ENCODE measurements at regions not wholly inside any gene's neighbourhood (a gene's known extent, or its start where the extent isn't known, plus 50 kb on each side); places are given as distances from the start of the nearest gene placed in this dataset.

DNA sequence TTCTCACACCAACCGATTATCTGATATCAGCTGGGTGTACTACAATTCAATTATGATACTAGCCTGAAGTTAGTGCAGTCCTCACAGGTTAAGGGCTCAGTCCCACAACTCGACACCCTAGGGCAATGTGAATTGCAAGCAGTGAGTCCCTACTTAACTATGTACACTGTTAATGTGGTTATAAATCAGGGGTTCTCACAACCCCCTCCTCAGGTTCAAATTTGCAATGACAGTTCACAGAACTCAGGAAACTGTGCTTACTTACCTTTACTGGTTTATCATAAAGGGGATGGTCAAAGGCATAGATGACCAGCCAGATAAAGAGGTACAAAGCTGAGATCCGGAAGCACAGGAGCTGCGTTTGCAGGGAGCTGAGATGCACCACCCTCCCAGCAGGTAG lies 1379.1 kb upstream of the CDH2 start:
- Histone ChIP-seq H3K4me2 (ENCODE audit: low read depth, low read length) (no peak overlapping the region), H3K9ac (ENCODE audit: insufficient read depth, low read depth, low read length) (no peak overlapping the region), H3K79me2 (ENCODE audit: insufficient read depth, low read length) (no peaks in the 10 kb centered on the region), H3K27ac (ENCODE audit: extremely low read length, insufficient read depth, low read length) (no peak overlapping the region), H3K9me3 (ENCODE audit: low read length) (no peaks in the 10 kb centered on the region), H3K36me3 (replicated peaks in 1 of 2; ENCODE audit: control insufficient read depth in 1 of 2, insufficient read depth in 2 of 2, low read length in 2 of 2) (no peaks in the 10 kb centered on the region), H2AFZ (ENCODE audit: low read length) (no peak overlapping the region), H4K20me1 (ENCODE audit: insufficient read depth, low read length) (no peaks in the 10 kb centered on the region), H3K4me1 (ENCODE audit: insufficient read depth, low read length) (no peaks in the 10 kb centered on the region), H3K27me3 (ENCODE audit: control insufficient read depth in 1 of 2, insufficient read depth in 2 of 2, low read length in 2 of 2) (no peaks in the 10 kb centered on the region), H3K4me3 (replicated peaks in 1 of 3; ENCODE audit: insufficient read depth in 1 of 3, low read depth in 2 of 3, low read length in 3 of 3) (no peak overlapping the region)
- TF ChIP-seq, protein P1, sequence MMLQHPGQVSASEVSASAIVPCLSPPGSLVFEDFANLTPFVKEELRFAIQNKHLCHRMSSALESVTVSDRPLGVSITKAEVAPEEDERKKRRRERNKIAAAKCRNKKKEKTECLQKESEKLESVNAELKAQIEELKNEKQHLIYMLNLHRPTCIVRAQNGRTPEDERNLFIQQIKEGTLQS (CRISPR knock-in tag; IDR thresholded peaks at IDR 0.05), result no peak
- TF ChIP-seq ZNF367 (CRISPR knock-in tag; IDR thresholded peaks at IDR 0.05; ENCODE audit: borderline replicate concordance), result no peak
- no peak for TF ChIP-seq ZNF331 (CRISPR knock-in tag; IDR thresholded peaks at IDR 0.05)
- no peak for TF ChIP-seq NFKB2 (CRISPR knock-in tag; IDR thresholded peaks at IDR 0.05; ENCODE audit: borderline replicate concordance)
- intact Hi-C loops (cut with micrococcal nuclease; ENCODE audit: unreplicated experiment) (no loop called here), in situ Hi-C loops (cut with HindIII; ENCODE audit: extremely low pct_ligation_motif_present, low pct_unique_long_range_greater_than_20kb) (no loop called here)
- ATAC-seq (no peak), FAIRE-seq (no peak), DNase-seq (ENCODE audit: low spot score) (no peak)
- ChIA-PET POLR2A (no interaction called here), CTCF (ENCODE audit: low intra/inter-chr PET ratio, low total read pairs) (no interaction called here)
- WGBS (ENCODE audit: low lambda C conversion rate), result 0% methylated on average over 4 of the region's 4 CpGs
- BruUV-seq (replicated peaks), result no TSS peak

DNA sequence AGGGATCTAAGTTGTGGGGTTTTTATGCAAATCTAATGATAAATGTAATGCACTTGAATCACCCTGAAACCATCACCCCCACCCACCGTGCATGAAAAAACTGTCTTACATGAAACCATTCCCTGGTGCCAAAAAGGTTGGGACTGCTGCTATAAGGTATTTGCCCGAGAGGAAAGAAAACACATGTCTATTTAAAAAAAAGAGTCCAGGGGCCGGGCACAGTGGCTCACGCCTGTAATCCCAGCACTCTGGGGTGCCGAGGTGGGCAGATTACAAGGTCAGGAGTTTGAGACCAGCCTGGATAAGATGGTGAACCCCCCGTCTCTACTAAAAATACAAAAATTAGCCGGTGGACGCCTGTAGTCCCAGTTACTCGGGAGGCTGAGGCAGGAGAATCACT lies 1372.8 kb upstream of the CDH2 start:
- H3K4me3 ChIP-seq (replicated peaks in 1 of 3; ENCODE audit: insufficient read depth in 1 of 3, low read depth in 2 of 3, low read length in 3 of 3), result no peak overlapping the region
- no peak overlapping the region for H2AFZ ChIP-seq (ENCODE audit: low read length)
- no peak overlapping the region for H3K27ac ChIP-seq (ENCODE audit: extremely low read length, insufficient read depth, low read length)
- in situ Hi-C loops (cut with HindIII; ENCODE audit: extremely low pct_ligation_motif_present, low pct_unique_long_range_greater_than_20kb) (no loop called here), intact Hi-C loops (cut with micrococcal nuclease; ENCODE audit: unreplicated experiment) (no loop called here)
- no peak for TF ChIP-seq CHD4 (IDR thresholded peaks at IDR 0.05; ENCODE audit: borderline replicate concordance, low read length)
- TF ChIP-seq MATR3 (CRISPR knock-in tag; IDR thresholded peaks at IDR 0.05), result no peak
- TF ChIP-seq AKAP8 (CRISPR knock-in tag; IDR thresholded peaks at IDR 0.05), result no peak
- TF ChIP-seq SSRP1 (CRISPR knock-in tag; IDR thresholded peaks at IDR 0.05), result no peak
- TF ChIP-seq, protein P2, sequence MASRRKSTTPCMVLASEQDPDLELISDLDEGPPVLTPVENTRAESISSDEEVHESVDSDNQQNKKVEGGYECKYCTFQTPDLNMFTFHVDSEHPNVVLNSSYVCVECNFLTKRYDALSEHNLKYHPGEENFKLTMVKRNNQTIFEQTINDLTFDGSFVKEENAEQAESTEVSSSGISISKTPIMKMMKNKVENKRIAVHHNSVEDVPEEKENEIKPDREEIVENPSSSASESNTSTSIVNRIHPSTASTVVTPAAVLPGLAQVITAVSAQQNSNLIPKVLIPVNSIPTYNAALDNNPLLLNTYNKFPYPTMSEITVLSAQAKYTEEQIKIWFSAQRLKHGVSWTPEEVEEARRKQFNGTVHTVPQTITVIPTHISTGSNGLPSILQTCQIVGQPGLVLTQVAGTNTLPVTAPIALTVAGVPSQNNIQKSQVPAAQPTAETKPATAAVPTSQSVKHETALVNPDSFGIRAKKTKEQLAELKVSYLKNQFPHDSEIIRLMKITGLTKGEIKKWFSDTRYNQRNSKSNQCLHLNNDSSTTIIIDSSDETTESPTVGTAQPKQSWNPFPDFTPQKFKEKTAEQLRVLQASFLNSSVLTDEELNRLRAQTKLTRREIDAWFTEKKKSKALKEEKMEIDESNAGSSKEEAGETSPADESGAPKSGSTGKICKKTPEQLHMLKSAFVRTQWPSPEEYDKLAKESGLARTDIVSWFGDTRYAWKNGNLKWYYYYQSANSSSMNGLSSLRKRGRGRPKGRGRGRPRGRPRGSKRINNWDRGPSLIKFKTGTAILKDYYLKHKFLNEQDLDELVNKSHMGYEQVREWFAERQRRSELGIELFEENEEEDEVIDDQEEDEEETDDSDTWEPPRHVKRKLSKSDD (CRISPR knock-in tag; IDR thresholded peaks at IDR 0.05; ENCODE audit: low read depth), result no peak
- TF ChIP-seq ZNF878 (CRISPR knock-in tag; IDR thresholded peaks at IDR 0.05), result no peak
- TF ChIP-seq KMT2B (CRISPR knock-in tag; IDR thresholded peaks at IDR 0.05), result no peak
- TF ChIP-seq, protein P3, sequence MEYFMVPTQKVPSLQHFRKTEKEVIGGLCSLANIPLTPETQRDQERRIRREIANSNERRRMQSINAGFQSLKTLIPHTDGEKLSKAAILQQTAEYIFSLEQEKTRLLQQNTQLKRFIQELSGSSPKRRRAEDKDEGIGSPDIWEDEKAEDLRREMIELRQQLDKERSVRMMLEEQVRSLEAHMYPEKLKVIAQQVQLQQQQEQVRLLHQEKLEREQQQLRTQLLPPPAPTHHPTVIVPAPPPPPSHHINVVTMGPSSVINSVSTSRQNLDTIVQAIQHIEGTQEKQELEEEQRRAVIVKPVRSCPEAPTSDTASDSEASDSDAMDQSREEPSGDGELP (IDR thresholded peaks at IDR 0.05; ENCODE audit: borderline replicate concordance, low read depth), result no peak
- no peak for TF ChIP-seq PITX1 (CRISPR knock-in tag; IDR thresholded peaks at IDR 0.05)
- TF ChIP-seq SP4 (CRISPR knock-in tag; IDR thresholded peaks at IDR 0.05), result no peak
- no peak overlapping the region for H3K4me2 ChIP-seq (ENCODE audit: low read depth, low read length)
- no TSS peak for BruUV-seq (replicated peaks)
- ATAC-seq, result no peak
- H3K27me3 ChIP-seq (ENCODE audit: control insufficient read depth in 1 of 2, insufficient read depth in 2 of 2, low read length in 2 of 2), result no peaks in the 10 kb centered on the region; a peak in 1 of 5 replicates
- no peaks in the 10 kb centered on the region for H3K36me3 ChIP-seq (replicated peaks in 1 of 2; ENCODE audit: control insufficient read depth in 1 of 2, insufficient read depth in 2 of 2, low read length in 2 of 2)
- H3K79me2 ChIP-seq (ENCODE audit: insufficient read depth, low read length), result no peaks in the 10 kb centered on the region
- no peaks in the 10 kb centered on the region for H3K4me1 ChIP-seq (ENCODE audit: insufficient read depth, low read length)
- FAIRE-seq, result no peak
- no peaks in the 10 kb centered on the region for H3K9me3 ChIP-seq (ENCODE audit: low read length)
- 7% methylated on average over 9 of the region's 9 CpGs for WGBS (ENCODE audit: low lambda C conversion rate)
- ChIA-PET POLR2A (no interaction called here), CTCF (ENCODE audit: low intra/inter-chr PET ratio, low total read pairs) (no interaction called here)
- DNase-seq (ENCODE audit: low spot score), result no peak
- no peaks in the 10 kb centered on the region for H4K20me1 ChIP-seq (ENCODE audit: insufficient read depth, low read length)
- H3K9ac ChIP-seq (ENCODE audit: insufficient read depth, low read depth, low read length), result no peak overlapping the region
